ENCODE measurements at regions not wholly inside any gene's neighbourhood (a gene's known extent, or its start where the extent isn't known, plus 50 kb on each side); places are given as distances from the start of the nearest gene placed in this dataset.

DNA sequence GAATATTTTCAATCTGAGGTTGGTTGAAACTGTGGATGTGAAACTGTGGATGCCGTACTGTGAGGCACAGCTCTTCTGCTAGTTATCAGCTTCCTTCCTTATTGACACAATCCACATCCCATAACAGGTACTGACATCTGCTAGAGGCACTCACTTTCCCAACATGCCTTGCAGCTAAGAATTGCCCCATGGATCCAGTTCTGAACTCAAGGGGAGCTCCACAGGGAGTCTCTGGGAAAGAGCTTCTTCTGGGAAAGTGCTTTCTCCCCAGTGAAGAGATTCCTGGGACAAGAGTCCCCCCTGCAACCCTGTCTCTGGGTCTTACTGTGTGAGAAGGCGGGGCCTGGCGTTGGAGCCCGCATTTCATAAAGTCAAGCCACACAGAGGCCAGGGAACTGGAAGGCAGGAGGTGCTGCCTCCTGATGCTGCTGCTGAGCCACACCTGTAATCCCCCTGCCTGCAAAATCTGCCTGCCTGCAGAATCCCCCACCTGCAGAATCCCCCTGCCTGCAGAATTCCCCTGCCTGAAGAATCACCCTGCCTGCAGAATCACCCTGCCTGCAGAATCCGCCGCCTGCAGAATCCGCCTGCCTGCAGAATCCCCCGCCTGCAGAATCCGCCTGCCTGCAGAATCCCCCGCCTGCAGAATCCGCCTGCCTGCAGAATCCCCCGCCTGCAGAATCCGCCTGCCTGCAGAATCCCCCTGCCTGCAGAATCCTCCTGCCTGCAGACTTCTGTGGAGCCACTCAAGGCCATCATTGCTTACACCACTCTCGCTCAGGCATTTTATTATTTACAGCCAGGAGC, 305.4 kb downstream of the FOXL1 start:
- TF ChIP-seq, protein P1, sequence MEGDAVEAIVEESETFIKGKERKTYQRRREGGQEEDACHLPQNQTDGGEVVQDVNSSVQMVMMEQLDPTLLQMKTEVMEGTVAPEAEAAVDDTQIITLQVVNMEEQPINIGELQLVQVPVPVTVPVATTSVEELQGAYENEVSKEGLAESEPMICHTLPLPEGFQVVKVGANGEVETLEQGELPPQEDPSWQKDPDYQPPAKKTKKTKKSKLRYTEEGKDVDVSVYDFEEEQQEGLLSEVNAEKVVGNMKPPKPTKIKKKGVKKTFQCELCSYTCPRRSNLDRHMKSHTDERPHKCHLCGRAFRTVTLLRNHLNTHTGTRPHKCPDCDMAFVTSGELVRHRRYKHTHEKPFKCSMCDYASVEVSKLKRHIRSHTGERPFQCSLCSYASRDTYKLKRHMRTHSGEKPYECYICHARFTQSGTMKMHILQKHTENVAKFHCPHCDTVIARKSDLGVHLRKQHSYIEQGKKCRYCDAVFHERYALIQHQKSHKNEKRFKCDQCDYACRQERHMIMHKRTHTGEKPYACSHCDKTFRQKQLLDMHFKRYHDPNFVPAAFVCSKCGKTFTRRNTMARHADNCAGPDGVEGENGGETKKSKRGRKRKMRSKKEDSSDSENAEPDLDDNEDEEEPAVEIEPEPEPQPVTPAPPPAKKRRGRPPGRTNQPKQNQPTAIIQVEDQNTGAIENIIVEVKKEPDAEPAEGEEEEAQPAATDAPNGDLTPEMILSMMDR (IDR thresholded peaks at IDR 0.05; ENCODE audit: low read depth, low read length), result no peak
- no peak for TF ChIP-seq EZH2phosphoT487 (IDR thresholded peaks at IDR 0.05; ENCODE audit: low read depth)
